Mesothelial cell of epicardium (in vitro differentiated cells): ENCODE measurements at regions not wholly inside any gene's neighbourhood (a gene's known extent, or its start where the extent isn't known, plus 50 kb on each side); places are given as distances from the start of the nearest gene placed in this dataset.
A peak's percentile ranks its signal among the peaks of the same experiment; 100 is the strongest.

Experiments used
- DNase-seq, 2 experiments: peaks; one replicate each; pipeline ENCODE4 v3.0.0; 2021; ENCODE audit warnings: low spot score in 2 of 2; ENCODE audit not compliant: unreplicated experiment in 2 of 2
- H3K27ac Mint-ChIP-seq: 2 replicates; pipeline ENCODE4 v1.8.0; 2021; ENCODE audit warnings: mixed read lengths
- H3K27me3 Mint-ChIP-seq: 2 replicates; pipeline ENCODE4 v1.8.0; 2021; ENCODE audit warnings: low read depth, mixed read lengths
- H3K36me3 Mint-ChIP-seq: 2 replicates; pipeline ENCODE4 v1.8.0; 2021; ENCODE audit warnings: mixed read lengths
- H3K4me1 Mint-ChIP-seq: 2 replicates; pipeline ENCODE4 v1.8.0; 2021; ENCODE audit warnings: mixed read lengths
- H3K4me3 Mint-ChIP-seq: 2 replicates; pipeline ENCODE4 v1.8.0; 2021; ENCODE audit warnings: mild to moderate bottlenecking, moderate library complexity, mixed read lengths
- H3K9me3 Mint-ChIP-seq: 2 replicates; pipeline ENCODE4 v1.8.0; 2021; ENCODE audit warnings: mixed read lengths
- CTCF ChIP-seq: fragments of 200-600 bp; sonication (generic); IDR thresholded peaks from one replicate; pipeline ENCODE4 v1.5.0; 2021; ENCODE audit warnings: antibody characterized with exemption; ENCODE audit not compliant: unreplicated experiment

DNA sequence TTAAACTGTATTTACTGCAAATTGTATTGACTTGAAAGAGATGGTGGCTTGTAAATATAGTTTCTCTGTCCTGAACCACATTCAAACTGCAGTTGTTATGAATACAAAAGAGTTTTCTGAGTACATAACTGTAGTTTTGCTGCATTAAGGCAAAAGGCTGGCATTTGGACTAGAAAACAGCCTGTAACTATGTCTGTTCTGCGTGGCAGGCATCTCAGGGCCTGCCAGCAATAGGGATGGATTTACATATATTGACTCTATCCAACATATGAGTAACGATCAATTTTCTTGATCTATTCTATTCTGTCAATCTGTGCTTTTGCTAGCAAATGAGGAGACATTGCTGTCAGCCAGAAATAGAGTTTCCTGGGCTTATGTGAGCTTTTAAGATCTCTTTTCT, 174.6 kb downstream of the TMEM26 start:
- Mint-ChIP-seq H3K27me3 (no peaks in the 10 kb centered on the region), H3K36me3 (no peaks in the 10 kb centered on the region), H3K4me3 (no peak overlapping the region), H3K9me3 (peaks cover 4% of the 10 kb centered on the region), H3K27ac (no peak overlapping the region), H3K4me1 (peaks cover 4% of the 10 kb centered on the region)
- no peak for TF ChIP-seq CTCF
- DNase-seq: no peak

DNA sequence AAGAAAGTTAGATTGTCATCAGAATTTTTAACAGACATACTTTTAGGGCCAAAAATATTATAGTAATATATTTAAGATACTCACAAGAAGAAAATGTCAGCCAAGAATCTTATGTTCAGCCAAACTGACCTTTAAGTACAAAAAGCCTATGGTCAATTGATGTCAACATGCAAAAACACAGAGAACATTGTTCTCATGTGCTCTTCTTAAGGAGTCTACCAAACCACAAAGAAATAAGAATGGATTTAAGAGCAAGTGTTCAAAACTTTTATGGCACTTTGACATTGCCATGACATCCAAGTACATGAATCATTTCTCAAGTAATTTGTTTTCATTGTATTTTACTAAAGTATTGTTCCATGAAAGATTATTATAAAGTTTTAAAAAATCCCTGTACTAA, 180.4 kb downstream of the TMEM26 start:
- DNase-seq: no peak
- Mint-ChIP-seq H3K4me1 (peaks cover 15% of the 10 kb centered on the region), H3K27me3 (no peaks in the 10 kb centered on the region), H3K36me3 (no peaks in the 10 kb centered on the region), H3K9me3 (peaks cover 9% of the 10 kb centered on the region), H3K4me3 (no peak overlapping the region), H3K27ac (no peak overlapping the region)
- no peak for TF ChIP-seq CTCF

GRCh38 chr10:61271127-61271780, 181.9 kb downstream of the TMEM26 start:
- Mint-ChIP-seq H3K27me3 (no peaks in the 10 kb centered on the region), H3K4me1 (peaks cover 15% of the 10 kb centered on the region), H3K27ac (peak overlapping the region; percentile 50), H3K36me3 (no peaks in the 10 kb centered on the region), H3K4me3 (no peak overlapping the region), H3K9me3 (peaks cover 9% of the 10 kb centered on the region)
- TF ChIP-seq CTCF: no peak
- DNase-seq: no peak

GRCh38 chr10:61263518-61263917, 189.7 kb downstream of the TMEM26 start:
- Mint-ChIP-seq H3K27me3 (peaks cover 3% of the 10 kb centered on the region), H3K4me3 (no peak overlapping the region), H3K36me3 (no peaks in the 10 kb centered on the region), H3K9me3 (peaks cover 8% of the 10 kb centered on the region), H3K4me1 (no peaks in the 10 kb centered on the region), H3K27ac (no peak overlapping the region)
- no peak for DNase-seq
- no peak for TF ChIP-seq CTCF

- Mint-ChIP-seq H3K27me3 (peaks cover 3% of the 10 kb centered on the region), H3K36me3 (no peaks in the 10 kb centered on the region), H3K4me3 (no peak overlapping the region), H3K4me1 (no peaks in the 10 kb centered on the region), H3K9me3 (peaks cover 8% of the 10 kb centered on the region), H3K27ac (no peak overlapping the region)
- DNase-seq: no peak
- TF ChIP-seq CTCF: no peak
Measured at GRCh38 chr10:61262486-61263261, 190.5 kb downstream of the TMEM26 start.
